H54 (cell line): ENCODE measurements at regions not wholly inside any gene's neighbourhood (a gene's known extent, or its start where the extent isn't known, plus 50 kb on each side); places are given as distances from the start of the nearest gene placed in this dataset.

Experiments
- DNase-seq: peaks from one replicate; pipeline ENCODE4 v3.0.0; 2011; ENCODE audit warnings: low spot score, mixed read lengths; ENCODE audit not compliant: insufficient read length
- FAIRE-seq: peaks from 3 replicates; lab custom pipeline; 2011; peaks lifted over from hg19 to GRCh38; lab: Jason Lieb, UNC
- POLR2A ChIP-seq: IDR thresholded peaks from 2 replicates; pipeline ENCODE4 v1.6.1; 2011; ENCODE audit warnings: low read depth, mild to moderate bottlenecking, low read length

DNA sequence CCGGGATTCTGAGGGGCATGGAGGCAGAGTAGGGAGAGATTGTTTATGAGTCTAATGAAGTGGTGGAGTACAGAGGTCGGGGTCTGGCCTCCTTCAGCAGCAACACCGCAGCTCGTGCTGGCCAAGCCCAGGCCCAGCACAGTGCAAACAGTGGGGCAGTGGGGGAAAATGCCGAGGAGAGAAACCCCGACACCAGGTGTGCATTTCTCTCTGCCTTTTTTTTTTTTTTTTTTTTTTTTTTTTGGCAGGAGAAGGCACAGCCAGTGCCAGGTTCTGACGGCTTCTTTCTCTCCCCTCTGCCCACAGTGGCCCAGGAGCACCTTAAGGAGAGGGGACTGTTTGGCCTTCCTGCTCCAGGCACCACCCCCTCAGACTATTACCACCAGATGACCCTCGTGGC is 219.3 kb downstream of the GLI2 start:
- no peak for FAIRE-seq
- no peak for DNase-seq
- TF ChIP-seq POLR2A, result no peak

DNA sequence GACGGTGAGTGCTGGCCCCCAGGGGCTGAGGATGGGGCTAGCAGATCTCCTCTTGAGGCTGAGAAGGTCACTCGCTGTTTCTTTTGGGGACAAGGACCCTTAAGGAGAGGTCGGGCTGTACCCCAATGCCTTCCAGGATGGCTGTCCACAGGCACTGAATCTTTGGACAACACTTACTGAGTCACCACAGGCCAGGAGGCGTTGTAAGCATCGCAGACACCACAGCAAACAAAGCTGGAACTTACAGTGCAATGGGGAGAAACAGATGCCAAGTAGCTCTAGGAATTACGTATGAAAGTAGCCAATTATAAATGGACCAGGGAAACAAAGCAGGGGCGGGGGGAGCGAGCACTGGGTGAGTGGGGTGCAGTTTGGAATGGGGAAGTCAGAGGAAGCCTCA is 219.8 kb downstream of the GLI2 start:
- TF ChIP-seq POLR2A, result no peak
- FAIRE-seq, result no peak

DNA sequence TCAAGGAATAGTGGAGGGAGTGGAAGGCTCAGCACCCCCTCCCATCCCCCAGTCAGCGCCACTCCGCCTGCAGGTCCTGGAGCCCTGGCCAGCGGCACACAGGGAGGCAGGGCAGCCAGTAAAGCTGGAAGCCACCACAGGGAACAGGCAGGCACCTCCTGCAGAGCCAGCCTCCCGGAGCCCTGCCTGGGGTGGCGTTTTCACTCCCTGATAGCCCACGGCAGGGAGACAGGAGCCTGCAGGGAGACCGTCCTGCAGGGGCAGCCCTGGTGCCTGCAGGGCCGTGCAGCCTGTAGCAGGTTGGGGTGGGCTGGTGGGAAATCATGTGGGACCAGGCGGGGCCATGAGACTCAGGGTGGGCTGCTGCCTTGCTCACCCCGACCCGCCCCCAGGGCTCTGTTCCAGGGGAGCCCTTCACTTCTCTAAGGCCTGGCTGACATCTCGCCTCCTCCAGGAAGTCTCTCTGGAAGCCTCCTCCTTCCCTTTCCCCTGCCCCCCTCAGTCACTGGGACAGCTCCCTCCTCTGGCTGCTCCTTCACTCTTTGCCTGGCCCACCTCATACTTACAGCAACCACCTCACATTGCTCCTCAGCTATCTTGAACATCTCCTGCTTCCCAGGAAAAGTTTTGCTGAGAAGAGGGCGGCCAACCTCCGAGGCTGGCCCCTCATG is 221.0 kb downstream of the GLI2 start:
- DNase-seq, result no peak
- FAIRE-seq, result no peak
- no peak for TF ChIP-seq POLR2A

More for the DNA sequence above, 219.8 kb downstream of the GLI2 start:
- no peak for DNase-seq

DNA sequence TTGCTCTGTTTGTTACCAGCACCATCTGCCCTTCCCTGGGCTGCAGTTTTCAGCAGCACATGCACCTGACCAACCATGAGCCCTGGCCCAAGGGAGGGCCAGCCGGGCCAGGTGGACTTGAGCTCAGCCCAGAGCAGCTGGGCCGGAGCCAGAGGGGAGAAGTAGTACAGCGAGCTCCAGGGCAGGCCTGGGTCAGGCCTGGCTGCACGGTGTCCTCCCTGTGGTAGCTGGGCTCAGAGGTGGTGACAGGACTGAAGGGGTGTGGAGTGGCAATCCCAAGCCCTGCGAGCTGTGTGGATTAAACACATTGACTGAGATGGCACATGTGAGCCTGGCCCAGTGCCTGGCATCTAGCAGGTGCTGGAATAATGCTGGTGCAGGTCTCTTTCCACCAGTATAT is 222.2 kb downstream of the GLI2 start:
- FAIRE-seq, result no peak
- no peak for DNase-seq
- TF ChIP-seq POLR2A, result no peak

DNA sequence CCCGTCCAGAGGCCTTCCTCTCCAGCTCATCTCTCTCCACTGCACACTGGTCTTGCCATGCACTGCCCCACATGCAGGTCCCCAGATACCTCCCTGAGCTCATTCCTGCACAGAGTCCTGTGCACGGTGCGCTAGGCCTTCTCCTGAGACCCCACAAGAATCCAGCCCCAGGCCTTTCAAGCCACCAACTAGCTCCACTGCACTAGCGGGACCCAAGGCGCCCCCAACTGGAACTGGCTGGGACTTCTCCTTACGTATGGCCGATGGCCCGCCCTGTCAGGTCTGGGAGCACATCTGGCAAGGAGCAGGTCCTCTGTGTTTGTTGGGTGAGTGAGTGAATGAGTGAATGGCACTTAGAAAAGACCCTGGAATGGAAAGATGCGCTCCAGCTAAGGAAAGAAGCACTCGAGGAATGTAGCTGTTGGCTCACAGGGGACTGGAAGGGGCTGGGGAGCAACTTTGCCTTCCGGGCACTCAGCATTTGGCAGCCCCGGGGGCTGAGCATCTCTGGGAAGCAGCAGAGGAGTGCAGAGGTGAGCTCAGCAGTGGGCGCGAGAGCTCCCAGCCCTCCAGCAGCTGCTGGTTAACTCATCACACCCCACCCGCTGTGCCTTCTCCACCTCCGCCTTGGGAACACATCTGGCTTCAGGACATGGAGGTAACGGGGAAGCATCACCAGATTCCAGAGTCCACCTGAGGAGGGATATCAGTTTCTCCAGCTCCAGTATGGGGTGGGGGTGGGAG is 223.1 kb downstream of the GLI2 start:
- DNase-seq (no peak), FAIRE-seq (no peak)
- no peak for TF ChIP-seq POLR2A

DNA sequence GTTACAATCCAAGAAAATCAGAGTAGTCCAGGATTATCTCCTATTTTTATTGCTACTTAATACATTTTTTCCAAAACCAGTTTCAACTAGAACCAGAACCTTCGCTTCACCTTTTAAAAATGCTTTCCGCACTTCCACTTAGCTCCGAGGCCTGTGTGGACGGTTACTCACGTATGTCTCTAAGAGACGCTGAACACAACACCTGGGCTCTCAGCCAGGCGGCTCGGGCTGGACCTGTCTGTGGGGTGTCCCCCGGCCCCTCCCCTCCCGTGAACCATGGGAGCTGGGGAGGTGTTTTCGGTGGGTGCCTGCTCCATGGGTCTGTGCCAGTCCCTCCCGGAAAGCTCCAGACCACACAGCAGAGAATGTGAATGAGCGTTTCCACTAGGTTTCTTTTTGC is 223.8 kb downstream of the GLI2 start:
- no peak for TF ChIP-seq POLR2A
- DNase-seq (no peak), FAIRE-seq (no peak)

DNA sequence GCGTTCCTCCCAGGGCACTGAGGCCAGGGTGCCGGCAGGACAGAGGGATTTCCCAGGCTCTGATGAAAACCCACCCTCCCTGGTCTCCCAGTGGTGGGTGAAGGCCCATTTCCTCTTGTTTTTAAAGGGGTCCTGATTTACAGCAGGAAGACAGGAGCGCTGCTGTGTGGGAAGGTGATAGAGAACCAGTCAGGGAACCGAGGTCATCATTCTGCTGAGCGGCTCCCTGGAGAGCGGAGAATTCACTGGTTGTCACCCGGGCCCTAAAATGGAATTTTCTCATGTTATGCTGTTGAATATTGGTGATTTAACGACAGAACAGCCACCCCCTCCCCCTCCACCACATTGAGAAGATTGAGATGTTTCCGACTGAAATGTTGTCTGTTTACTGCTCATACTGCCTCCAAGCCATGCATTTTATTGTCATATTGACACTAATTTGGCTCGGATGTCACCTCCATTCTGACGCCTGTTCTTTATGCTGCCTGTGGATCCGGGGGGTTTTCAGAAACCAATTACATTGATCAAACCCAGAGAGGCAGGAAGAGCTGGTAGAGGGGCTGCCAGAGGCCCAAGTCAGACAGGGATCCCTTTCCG is 225.2 kb downstream of the GLI2 start:
- DNase-seq (no peak), FAIRE-seq (no peak)
- no peak for TF ChIP-seq POLR2A

DNA sequence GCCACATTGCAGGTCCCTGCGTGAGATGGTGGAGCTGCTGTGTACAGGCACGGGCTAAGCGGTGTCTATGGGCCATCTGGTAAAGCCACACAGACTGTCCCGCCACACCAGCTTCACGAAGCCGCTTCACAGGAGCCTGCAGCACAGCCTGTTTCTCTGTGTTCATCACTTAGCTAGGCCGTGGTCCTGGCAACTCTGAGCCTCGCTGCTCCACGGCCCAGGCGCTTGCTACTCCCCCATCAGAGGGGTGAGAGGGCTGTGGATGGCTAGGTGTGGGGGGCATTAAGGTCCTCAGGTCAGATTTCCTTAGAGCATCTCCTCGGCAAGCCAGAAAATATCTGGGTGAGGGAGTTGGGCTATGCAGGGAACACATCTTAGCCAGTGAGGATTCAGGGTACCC is 225.7 kb downstream of the GLI2 start:
- FAIRE-seq, result no peak
- no peak for TF ChIP-seq POLR2A
- DNase-seq, result no peak

DNA sequence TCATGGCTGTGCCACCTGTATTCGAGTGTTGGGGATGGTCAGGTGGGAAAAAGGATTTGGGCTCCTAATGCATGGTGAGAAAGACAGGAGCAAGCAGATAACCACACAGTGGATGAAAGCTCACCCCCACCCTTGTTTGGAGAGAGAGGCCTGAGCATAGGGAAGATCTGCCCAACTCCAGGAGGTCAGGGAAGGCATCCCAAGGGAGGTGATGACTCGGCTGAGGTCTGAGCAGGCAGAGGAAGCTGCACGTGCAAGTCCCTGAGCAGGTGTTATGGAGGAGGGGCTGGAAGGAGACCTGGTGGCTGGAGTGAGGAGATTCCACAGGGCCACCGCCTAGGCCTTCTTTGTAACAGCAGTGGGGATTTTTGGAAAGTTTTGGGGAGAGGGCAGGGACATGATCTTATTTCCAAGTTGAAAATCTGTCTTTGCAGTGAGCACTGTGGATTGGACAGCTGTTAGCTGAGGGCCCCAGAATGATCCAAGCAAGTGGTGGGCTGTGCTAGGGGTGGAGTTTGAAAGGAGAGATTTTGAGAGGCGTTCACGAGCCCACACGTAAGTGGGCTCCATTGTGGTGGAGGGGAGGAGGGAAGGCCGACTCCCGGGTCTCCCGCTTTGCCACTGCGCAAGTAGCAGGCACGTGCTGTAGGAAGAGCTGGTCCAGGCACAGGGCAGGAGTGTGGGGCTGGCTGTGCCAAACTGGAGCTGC is 228.5 kb downstream of the GLI2 start:
- no peak for TF ChIP-seq POLR2A
- DNase-seq, result peak; percentile 29
- no peak for FAIRE-seq

DNA sequence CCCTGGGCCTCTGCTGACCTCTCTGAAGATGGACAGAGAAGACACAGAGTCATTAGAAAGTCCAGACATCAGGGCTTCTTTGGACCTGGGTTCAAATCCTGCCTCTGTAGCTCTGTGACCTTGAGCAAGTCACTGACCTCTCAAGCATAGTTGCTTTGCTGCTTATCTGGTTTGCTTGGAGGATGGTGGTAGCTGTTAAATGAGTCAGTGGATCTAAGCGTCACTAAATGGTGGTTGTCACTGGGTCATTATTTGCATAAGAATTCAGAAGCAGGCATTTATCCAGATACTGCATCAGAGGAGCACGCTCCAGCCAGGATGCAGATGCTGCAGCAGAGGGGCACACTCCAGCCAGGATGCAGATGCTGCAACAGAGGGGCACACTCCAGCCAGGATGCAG is 229.2 kb downstream of the GLI2 start:
- FAIRE-seq (no peak), DNase-seq (no peak)
- no peak for TF ChIP-seq POLR2A

DNA sequence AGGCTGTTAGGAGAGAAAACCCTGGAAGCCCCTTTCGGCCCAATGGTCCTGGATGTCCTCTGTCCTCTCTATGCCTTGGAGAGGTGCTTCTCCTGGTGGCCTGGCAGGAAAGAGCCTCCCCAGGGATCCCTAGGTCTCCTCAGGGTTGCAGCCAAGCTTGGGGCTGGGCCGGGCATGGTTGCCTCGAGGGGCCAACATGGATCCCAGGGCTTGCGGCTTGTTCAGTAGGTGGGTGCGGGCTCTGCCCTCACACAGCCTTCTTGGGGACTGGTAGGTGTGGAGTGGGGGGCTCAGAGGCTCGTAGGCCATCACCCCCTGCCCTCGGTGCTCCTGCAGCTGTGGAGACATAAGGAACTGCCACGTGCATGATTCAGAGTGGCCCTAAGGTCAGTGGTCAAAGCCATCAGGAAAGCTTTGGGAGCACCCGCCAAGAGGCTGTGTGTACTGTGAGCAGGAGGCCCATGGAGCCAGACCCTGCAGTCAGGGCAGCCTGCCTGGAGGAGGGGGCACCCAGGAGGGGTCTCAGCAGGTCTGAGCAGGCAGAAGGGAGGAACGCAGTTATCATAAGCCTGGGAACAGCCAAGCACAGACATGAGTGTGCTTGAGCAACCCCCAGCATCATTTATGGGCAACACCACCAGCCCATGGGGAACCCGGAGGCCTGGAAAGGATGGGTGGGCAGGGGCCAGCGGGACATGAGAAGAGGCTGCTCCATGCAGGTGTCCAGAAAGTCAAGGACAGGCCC is 231.0 kb downstream of the GLI2 start:
- no peak for DNase-seq
- TF ChIP-seq POLR2A, result no peak
- no peak for FAIRE-seq

DNA sequence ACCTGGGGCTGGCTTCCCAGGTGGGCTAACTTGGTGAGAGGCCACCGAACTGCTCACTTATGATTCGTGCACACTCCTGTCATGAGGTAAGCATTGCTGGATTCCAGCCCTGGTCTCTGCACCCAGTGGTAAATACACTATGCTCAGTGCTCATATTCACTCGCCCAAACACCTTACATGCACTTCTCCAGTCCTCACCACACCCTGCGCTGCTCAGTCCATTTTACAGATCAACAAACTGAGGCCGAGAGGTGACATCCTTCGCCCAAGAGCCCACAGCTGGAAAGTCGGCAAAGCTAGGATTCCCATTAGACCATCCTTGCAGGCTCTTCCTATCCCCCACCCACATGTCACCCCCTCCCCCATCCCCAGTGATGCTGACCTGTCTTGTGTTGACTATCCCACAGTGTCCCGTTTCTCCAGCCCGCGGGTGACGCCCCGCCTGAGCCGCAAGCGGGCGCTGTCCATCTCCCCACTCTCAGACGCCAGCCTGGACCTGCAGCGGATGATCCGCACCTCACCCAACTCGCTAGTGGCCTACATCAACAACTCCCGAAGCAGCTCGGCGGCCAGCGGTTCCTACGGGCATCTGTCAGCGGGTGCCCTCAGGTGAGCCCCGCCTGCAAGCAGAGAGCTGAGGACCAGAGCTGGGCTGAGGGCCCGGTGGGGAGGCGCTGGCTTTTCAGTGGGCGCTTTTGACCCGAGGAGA is 232.8 kb downstream of the GLI2 start:
- DNase-seq, result no peak
- no peak for FAIRE-seq
- no peak for TF ChIP-seq POLR2A
